Tibial nerve (tissue), 4 donors: ENCODE measurements at regions not wholly inside any gene's neighbourhood (a gene's known extent, or its start where the extent isn't known, plus 50 kb on each side); places are given as distances from the start of the nearest gene placed in this dataset.

ENCODE experiments used
- DNase-seq, 2 donors: peaks; one replicate each; pipeline ENCODE4 v3.0.0-alpha.2; 2019; ENCODE audit warnings: low spot score in 2 of 2
- H3K27ac ChIP-seq, 4 donors: fragments of 200-600 bp; sonication (generic) in 3 of 4; one replicate each; pipeline ENCODE4 v1.5.1; 2017 to 2019; ENCODE audit warnings: mild to moderate bottlenecking in 1 of 4
- H3K27me3 ChIP-seq, 2 donors: fragments of 200-600 bp; sonication (generic) in 1 of 2; one replicate each; pipeline versions ENCODE4 v1.5.1 to v1.6.0; 2017 to 2019
- H3K36me3 ChIP-seq, 3 donors: fragments of 200-600 bp; sonication (generic); one replicate each; pipeline ENCODE4 v1.5.1; 2018 to 2019
- H3K4me1 ChIP-seq, 4 donors: fragments of 200-600 bp; sonication (generic) in 3 of 4; one replicate each; pipeline ENCODE4 v1.5.1; 2017 to 2019
- H3K4me3 ChIP-seq, 4 donors: fragments of 200-600 bp; sonication (generic) in 3 of 4; one replicate each; pipeline ENCODE4 v1.5.1; 2017 to 2019; ENCODE audit warnings: mild to moderate bottlenecking in 1 of 4, moderate library complexity in 1 of 4
- H3K9me3 ChIP-seq, 4 donors: fragments of 200-600 bp; sonication (generic) in 3 of 4; one replicate each; pipeline ENCODE4 v1.5.1; 2017 to 2019
- EP300 ChIP-seq, 2 donors: sonication (generic); formaldehyde crosslinking; IDR thresholded peaks; one replicate each; pipeline ENCODE4 v1.6.1; 2017; ENCODE audit warnings: antibody characterized with exemption in 2 of 2, mild to moderate bottlenecking in 1 of 2
- POLR2A ChIP-seq, 2 donors: fragments of 450-650 bp; IDR thresholded peaks; one replicate each; pipeline ENCODE4 v1.6.1; 2017; ENCODE audit warnings: antibody characterized with exemption in 2 of 2, mild to moderate bottlenecking in 2 of 2, moderate library complexity in 2 of 2
- WGBS, 2 donors: methylation state at CpG; one replicate each; pipeline ENCODE4 v1.1.5; 2018; 5-methylcytosine and 5-hydroxymethylcytosine counted together
- TF ChIP-seq, protein P1 (sequence below), 5 experiments: fragments of 200-600 bp in 3 of 5; fragments of 450-650 bp in 2 of 5; sonication (generic) in 3 of 5; IDR thresholded peaks; one replicate each; pipeline ENCODE4 v1.5.1; 2016 to 2019; ENCODE audit warnings: antibody characterized with exemption in 5 of 5, mild to moderate bottlenecking in 3 of 5, moderate library complexity in 2 of 5

DNA sequence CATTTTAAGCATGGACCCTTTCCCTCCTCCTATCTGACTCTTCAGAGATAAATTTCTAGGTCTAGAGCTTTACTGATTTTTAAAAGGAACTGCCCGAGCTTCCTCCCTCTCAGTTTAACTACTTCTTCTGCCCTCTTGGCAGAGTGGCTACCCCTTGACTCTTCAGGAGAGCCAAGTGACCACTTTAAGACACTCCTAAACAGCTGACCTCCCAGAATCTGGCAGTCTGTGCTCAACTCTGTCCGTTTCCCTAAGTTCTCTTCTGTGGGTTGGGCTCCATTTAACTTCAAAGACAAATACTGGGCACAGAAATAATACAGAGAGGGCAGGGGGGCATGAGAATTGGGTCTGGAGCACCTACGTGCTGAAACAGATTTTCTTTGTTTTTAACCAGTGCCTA lies 196.3 kb upstream of the FOXD3 start:
- TF ChIP-seq, protein P1, sequence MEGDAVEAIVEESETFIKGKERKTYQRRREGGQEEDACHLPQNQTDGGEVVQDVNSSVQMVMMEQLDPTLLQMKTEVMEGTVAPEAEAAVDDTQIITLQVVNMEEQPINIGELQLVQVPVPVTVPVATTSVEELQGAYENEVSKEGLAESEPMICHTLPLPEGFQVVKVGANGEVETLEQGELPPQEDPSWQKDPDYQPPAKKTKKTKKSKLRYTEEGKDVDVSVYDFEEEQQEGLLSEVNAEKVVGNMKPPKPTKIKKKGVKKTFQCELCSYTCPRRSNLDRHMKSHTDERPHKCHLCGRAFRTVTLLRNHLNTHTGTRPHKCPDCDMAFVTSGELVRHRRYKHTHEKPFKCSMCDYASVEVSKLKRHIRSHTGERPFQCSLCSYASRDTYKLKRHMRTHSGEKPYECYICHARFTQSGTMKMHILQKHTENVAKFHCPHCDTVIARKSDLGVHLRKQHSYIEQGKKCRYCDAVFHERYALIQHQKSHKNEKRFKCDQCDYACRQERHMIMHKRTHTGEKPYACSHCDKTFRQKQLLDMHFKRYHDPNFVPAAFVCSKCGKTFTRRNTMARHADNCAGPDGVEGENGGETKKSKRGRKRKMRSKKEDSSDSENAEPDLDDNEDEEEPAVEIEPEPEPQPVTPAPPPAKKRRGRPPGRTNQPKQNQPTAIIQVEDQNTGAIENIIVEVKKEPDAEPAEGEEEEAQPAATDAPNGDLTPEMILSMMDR (IDR thresholded peaks at IDR 0.05) = no peak
- TF ChIP-seq POLR2A (IDR thresholded peaks at IDR 0.05) = no peak
- no peak for TF ChIP-seq EP300 (IDR thresholded peaks at IDR 0.05)
- H3K4me3 ChIP-seq = no peak overlapping the region
- no peaks in the 10 kb centered on the region for H3K9me3 ChIP-seq
- no peaks in the 10 kb centered on the region for H3K27me3 ChIP-seq
- H3K4me1 ChIP-seq = peaks cover 0 to 56% (median 7%) of the 10 kb centered on the region in 4 donors
- DNase-seq = no peak
- 26 to 42% methylated on average over 3 of the region's 3 CpGs for WGBS, 2 donors
- H3K27ac ChIP-seq = peak overlapping the region in 3 of 4 donors; percentile 27 to 83 (median 31)
- H3K36me3 ChIP-seq = no peaks in the 10 kb centered on the region

DNA sequence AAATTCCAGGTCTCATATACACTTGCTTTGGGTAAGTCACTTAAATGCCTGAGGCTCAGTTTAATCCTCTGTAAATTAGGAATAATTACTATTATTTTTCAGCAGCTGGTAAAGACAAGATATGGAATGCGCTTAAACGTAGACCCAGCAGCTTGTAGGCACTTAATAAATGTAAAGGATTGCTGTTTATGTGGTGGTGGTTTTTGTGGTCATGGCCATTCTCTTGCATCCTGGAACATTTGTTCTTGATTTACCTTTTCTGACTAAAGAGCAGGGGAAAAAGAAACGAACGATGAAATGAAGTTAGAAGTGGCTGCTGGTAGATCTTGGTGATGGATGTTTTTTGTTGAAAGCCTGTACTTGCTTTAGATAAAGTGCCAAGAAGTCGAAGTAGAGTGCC lies 195.0 kb upstream of the FOXD3 start:
- no peak overlapping the region for H3K4me3 ChIP-seq
- 73 to 82% methylated on average over 5 of the region's 5 CpGs for WGBS, 2 donors
- H3K4me1 ChIP-seq = peaks cover 0 to 48% (median 7%) of the 10 kb centered on the region in 4 donors
- H3K9me3 ChIP-seq = no peaks in the 10 kb centered on the region
- no peaks in the 10 kb centered on the region for H3K27me3 ChIP-seq
- no peak for DNase-seq
- no peaks in the 10 kb centered on the region for H3K36me3 ChIP-seq
- peak overlapping the region in 1 of 4 donors; percentile 47 for H3K27ac ChIP-seq
- TF ChIP-seq, protein P1 (IDR thresholded peaks at IDR 0.05) = no peak
- TF ChIP-seq POLR2A (IDR thresholded peaks at IDR 0.05) (no peak), EP300 (IDR thresholded peaks at IDR 0.05) (no peak)

DNA sequence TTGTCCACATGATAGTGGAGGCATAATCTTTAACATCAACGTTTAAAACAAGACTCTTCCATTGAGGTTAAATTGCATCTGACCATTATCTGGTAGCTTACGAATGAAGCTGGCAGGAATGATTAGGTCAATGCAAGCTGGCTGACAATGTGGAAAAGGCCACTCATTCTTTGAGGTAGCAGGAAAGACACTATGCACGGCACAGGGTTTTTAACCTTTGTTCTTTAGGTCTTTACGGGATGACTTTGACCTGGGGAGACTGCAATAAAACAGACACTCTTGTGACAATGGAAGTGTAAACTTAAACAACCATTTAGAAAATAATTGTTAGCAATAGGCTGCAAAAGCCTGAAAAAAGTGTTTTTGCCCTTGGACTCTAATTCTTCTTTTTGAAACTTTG lies 193.8 kb upstream of the FOXD3 start:
- no peak for DNase-seq
- 50 to 53% methylated on average over 4 of the region's 4 CpGs for WGBS, 2 donors
- TF ChIP-seq EP300 (IDR thresholded peaks at IDR 0.05) = no peak
- TF ChIP-seq, protein P1 (IDR thresholded peaks at IDR 0.05) = no peak
- TF ChIP-seq POLR2A (IDR thresholded peaks at IDR 0.05) = no peak

DNA sequence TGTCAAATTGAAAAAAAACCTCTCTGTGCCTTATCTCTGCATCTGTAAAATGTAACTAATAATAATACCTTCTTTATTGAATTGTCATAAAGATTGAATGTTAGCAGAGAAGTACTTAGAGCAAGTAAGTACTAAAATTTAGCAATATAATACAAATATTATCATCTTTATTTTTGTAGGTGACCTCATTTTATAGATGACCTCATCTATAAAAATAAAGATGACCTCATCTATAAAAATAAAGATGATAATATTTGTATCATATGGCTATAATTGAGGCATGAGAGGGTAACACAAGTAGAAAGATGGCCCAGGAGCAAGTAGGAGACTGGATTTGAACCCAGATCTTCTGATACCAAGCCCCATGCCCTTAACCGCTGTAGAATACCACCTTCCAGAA lies 193.2 kb upstream of the FOXD3 start:
- TF ChIP-seq, protein P1 (IDR thresholded peaks at IDR 0.05) = no peak
- TF ChIP-seq EP300 (IDR thresholded peaks at IDR 0.05) = no peak
- TF ChIP-seq POLR2A (IDR thresholded peaks at IDR 0.05) = no peak
- 95 to 97% methylated on average over 1 of the region's 1 CpG for WGBS, 2 donors
- H3K4me1 ChIP-seq = peaks cover 0 to 40% (median 10%) of the 10 kb centered on the region in 4 donors
- no peak overlapping the region for H3K4me3 ChIP-seq
- no peak overlapping the region for H3K27ac ChIP-seq
- no peaks in the 10 kb centered on the region for H3K9me3 ChIP-seq
- no peak for DNase-seq
- H3K36me3 ChIP-seq = no peaks in the 10 kb centered on the region
- no peaks in the 10 kb centered on the region for H3K27me3 ChIP-seq

More for the DNA sequence above, 193.8 kb upstream of the FOXD3 start:
- Histone ChIP-seq H3K36me3 (no peaks in the 10 kb centered on the region), H3K27ac (no peak overlapping the region), H3K4me1 (peaks cover 0 to 40% (median 8%) of the 10 kb centered on the region in 4 donors), H3K27me3 (no peaks in the 10 kb centered on the region), H3K9me3 (no peaks in the 10 kb centered on the region), H3K4me3 (no peak overlapping the region)

DNA sequence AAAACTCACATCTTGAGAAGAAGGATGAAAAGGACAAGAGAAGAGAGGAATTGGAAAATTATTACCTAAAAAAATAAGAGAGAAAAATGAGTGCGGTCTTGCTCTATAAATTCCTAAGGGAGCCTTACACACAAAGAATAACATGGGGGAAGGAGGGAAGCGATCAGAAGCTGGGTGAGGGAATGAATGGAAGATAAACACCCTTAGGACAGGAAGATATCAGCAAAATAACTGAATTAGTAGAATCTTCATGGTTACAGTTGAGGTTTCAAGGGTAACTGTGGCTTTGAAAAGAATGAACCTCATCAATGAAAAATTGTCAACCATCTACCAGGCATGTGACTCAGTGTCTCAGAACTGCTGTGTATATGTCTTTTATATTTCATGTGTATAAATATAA lies 192.5 kb upstream of the FOXD3 start:
- Histone ChIP-seq H3K36me3 (no peaks in the 10 kb centered on the region), H3K4me1 (peaks cover 0 to 40% (median 10%) of the 10 kb centered on the region in 4 donors), H3K27me3 (no peaks in the 10 kb centered on the region), H3K4me3 (no peak overlapping the region), H3K9me3 (no peaks in the 10 kb centered on the region), H3K27ac (no peak overlapping the region)
- no peak for DNase-seq
- TF ChIP-seq EP300 (IDR thresholded peaks at IDR 0.05) = no peak
- TF ChIP-seq POLR2A (IDR thresholded peaks at IDR 0.05) = no peak
- TF ChIP-seq, protein P1 (IDR thresholded peaks at IDR 0.05) = no peak
- WGBS, 2 donors = 57 to 62% methylated on average over 2 of the region's 2 CpGs
